PC-3 (cell line): ENCODE measurements at regions not wholly inside any gene's neighbourhood (a gene's known extent, or its start where the extent isn't known, plus 50 kb on each side); places are given as distances from the start of the nearest gene placed in this dataset.

Experiments used
- ATAC-seq: fragments of 200-7000 bp; cut with Tn5 transposase; 2 replicates; pipeline ENCODE4 v1.9.1; 2020; ENCODE audit warnings: mild to moderate bottlenecking, moderate library complexity
- BruUV-seq: library from RNA; stranded (reverse); fragments of 400-500 nt; replicated peaks from 2 replicates; lab custom pipeline; 2021; lab: Mats Ljungman, UMichigan
- CTCF ChIA-PET: fragments of 300-600 bp; sonication (Branson Sonifier 250); formaldehyde crosslinking; loops from one replicate; lab custom pipeline; 2022; ENCODE audit warnings: antibody characterized with exemption; lab: Charles Lee
- POLR2A ChIA-PET: fragments of 300-600 bp; sonication (Branson Sonifier 250); formaldehyde crosslinking; loops from one replicate; lab custom pipeline; 2022; ENCODE audit warnings: antibody characterized with exemption; ENCODE audit not compliant: unreplicated experiment; lab: Charles Lee
- DNase-seq: peaks from one replicate; pipeline ENCODE4 v3.0.0-alpha.2; 2015
- H2AFZ ChIP-seq: fragments of 300-600 bp; sonication (generic); 2 replicates; pipeline ENCODE4 v1.6.0; 2016; ENCODE audit warnings: antibody characterized with exemption, low read length
- H3F3A ChIP-seq: fragments of 300-600 bp; sonication (generic); one replicate; pipeline ENCODE4 v1.6.0; 2017; ENCODE audit warnings: antibody characterized with exemption, low read length, control low read depth, mild to moderate bottlenecking; ENCODE audit not compliant: unreplicated experiment
- H3K27ac ChIP-seq: fragments of 300-600 bp; sonication (generic); 2 replicates; pipeline ENCODE4 v1.5.1; 2016; ENCODE audit warnings: mild to moderate bottlenecking, low read length
- H3K27me3 ChIP-seq: fragments of 300-600 bp; sonication (generic); 2 replicates; pipeline ENCODE4 v1.6.1; 2016; ENCODE audit warnings: low read length, mixed read lengths
- H3K36me3 ChIP-seq: fragments of 300-600 bp; sonication (generic); 2 replicates; pipeline ENCODE4 v1.6.1; 2016; ENCODE audit warnings: low read depth, mixed run types, low read length, mixed read lengths
- H3K4me1 ChIP-seq: fragments of 300-600 bp; sonication (generic); 2 replicates; pipeline ENCODE4 v1.5.1; 2016; ENCODE audit warnings: low read length; ENCODE audit not compliant: insufficient read depth
- H3K4me2 ChIP-seq: fragments of 300-600 bp; sonication (generic); 2 replicates; pipeline ENCODE4 v1.6.0; 2016; ENCODE audit warnings: low read length
- H3K4me3 ChIP-seq: fragments of 300-600 bp; sonication (generic); 2 replicates; pipeline ENCODE4 v1.5.1; 2016; ENCODE audit warnings: mild to moderate bottlenecking, low read length, mixed read lengths
- H3K79me2 ChIP-seq: fragments of 300-600 bp; sonication (generic); 2 replicates; pipeline ENCODE4 v1.6.1; 2017; ENCODE audit warnings: low read length, mixed read lengths
- H3K9ac ChIP-seq: fragments of 300-600 bp; sonication (generic); 2 replicates; pipeline ENCODE4 v1.6.0; 2016; ENCODE audit warnings: mild to moderate bottlenecking, low read length
- H3K9me2 ChIP-seq: fragments of 300-600 bp; sonication (generic); replicated peaks from 2 replicates; pipeline ENCODE4 v1.6.1; 2016; ENCODE audit warnings: mixed run types, low read length, mixed read lengths
- H3K9me3 ChIP-seq: fragments of 300-600 bp; sonication (generic); 2 replicates; pipeline ENCODE4 v1.6.1; 2016; ENCODE audit warnings: low read length, mixed read lengths
- H4K20me1 ChIP-seq: fragments of 300-600 bp; sonication (generic); 2 replicates; pipeline ENCODE4 v1.6.1; 2016; ENCODE audit warnings: low read length, mixed read lengths
- CTCF ChIP-seq: fragments of 300-600 bp; sonication (generic); conservative IDR thresholded peaks from 2 replicates; pipeline ENCODE4 v1.5.1; 2017; ENCODE audit warnings: antibody characterized with exemption, low read depth, mild to moderate bottlenecking, low read length
- EZH2 ChIP-seq: fragments of 300-600 bp; sonication (generic); IDR thresholded peaks from one replicate; pipeline ENCODE4 v1.6.1; 2017; ENCODE audit warnings: antibody characterized with exemption, mild to moderate bottlenecking, low read length; ENCODE audit not compliant: unreplicated experiment
- EZH2phosphoT487 ChIP-seq: fragments of 300-600 bp; sonication (generic); IDR thresholded peaks from 2 replicates; pipeline ENCODE4 v1.6.1; 2018; ENCODE audit warnings: mild to moderate bottlenecking, antibody characterized with exemption, low read length, borderline replicate concordance
- intact Hi-C: fragments of 100-400 bp; cut with micrococcal nuclease; formaldehyde crosslinking; loops from 2 replicates; pipeline ENCODE4 v1.9.0; 2023

GRCh38 chr14:32009221-32009975, 67.7 kb upstream of the ARHGAP5 start:
- H3K79me2 ChIP-seq: no peaks in the 10 kb centered on the region
- no peak for DNase-seq
- H3K36me3 ChIP-seq: no peaks in the 10 kb centered on the region
- no TSS peak for BruUV-seq
- no peaks in the 10 kb centered on the region for H3F3A ChIP-seq
- no peaks in the 10 kb centered on the region for H3K9me2 ChIP-seq
- ChIA-PET POLR2A (no interaction called here), CTCF (no interaction called here)
- ATAC-seq: no peak
- no peaks in the 10 kb centered on the region for H3K9me3 ChIP-seq
- H3K4me2 ChIP-seq: no peak overlapping the region
- intact Hi-C loops: loop anchor here (5.0 kb wide), 2 partner anchors 223 to 248 kb away; no protein-coding TSS in a partner anchor
- peaks cover 70% of the 10 kb centered on the region for H3K4me1 ChIP-seq
- no peak overlapping the region; the same call in 1 of the 2 replicates for H3K9ac ChIP-seq
- H3K27me3 ChIP-seq: no peaks in the 10 kb centered on the region
- H2AFZ ChIP-seq: no peak overlapping the region
- TF ChIP-seq EZH2phosphoT487 (no peak), CTCF (no peak), EZH2 (no peak)
- no peaks in the 10 kb centered on the region for H4K20me1 ChIP-seq
- peak overlapping the region; percentile 62; the same call in 1 of the 2 replicates for H3K27ac ChIP-seq
- no peak overlapping the region for H3K4me3 ChIP-seq

GRCh38 chr14:32009976-32010581, 67.0 kb upstream of the ARHGAP5 start:
- peak; percentile 20 for DNase-seq
- H3K4me1 ChIP-seq: peaks cover 63% of the 10 kb centered on the region
- ChIA-PET CTCF (interaction anchor here (0.6 kb wide), 1 partner anchor 249 kb away, joined by 3 read pairs; no protein-coding TSS in a partner anchor), POLR2A (no interaction called here)
- no peak overlapping the region for H3K4me3 ChIP-seq
- H3K27me3 ChIP-seq: no peaks in the 10 kb centered on the region
- H3K36me3 ChIP-seq: no peaks in the 10 kb centered on the region
- H2AFZ ChIP-seq: no peak overlapping the region
- BruUV-seq: no TSS peak
- intact Hi-C loops: loop anchor here (2.0 to 5.0 kb wide), 3 partner anchors 117 to 247 kb away; no protein-coding TSS in a partner anchor
- no peak overlapping the region for H3K4me2 ChIP-seq
- peak overlapping the region; percentile 62 for H3K27ac ChIP-seq
- no peak for TF ChIP-seq CTCF
- TF ChIP-seq EZH2: no peak
- TF ChIP-seq EZH2phosphoT487: no peak
- ATAC-seq: no peak
- H3K79me2 ChIP-seq: no peaks in the 10 kb centered on the region
- H3K9me3 ChIP-seq: no peaks in the 10 kb centered on the region
- H3K9me2 ChIP-seq: no peaks in the 10 kb centered on the region
- H3K9ac ChIP-seq: peak overlapping the region; percentile 11; the same call in 1 of the 2 replicates
- no peaks in the 10 kb centered on the region for H3F3A ChIP-seq
- H4K20me1 ChIP-seq: no peaks in the 10 kb centered on the region
